ENCODE measurements at regions not wholly inside any gene's neighbourhood (a gene's known extent, or its start where the extent isn't known, plus 50 kb on each side); places are given as distances from the start of the nearest gene placed in this dataset.

GRCh38 chr12:115760231-115760630 lies 517.3 kb downstream of the MED13L start:
- TF ChIP-seq SNAI2 (CRISPR knock-in tag; IDR thresholded peaks at IDR 0.05) (no peak), TCF4 (CRISPR knock-in tag; IDR thresholded peaks at IDR 0.05; ENCODE audit: borderline replicate concordance) (no peak), CSRNP3 (CRISPR knock-in tag; IDR thresholded peaks at IDR 0.05) (no peak)
